ENCODE measurements at regions not wholly inside any gene's neighbourhood (a gene's known extent, or its start where the extent isn't known, plus 50 kb on each side); places are given as distances from the start of the nearest gene placed in this dataset.

GRCh38 chr2:42963452-42964068 lies 171.2 kb upstream of the HAAO start:
- TF ChIP-seq CTCF (IDR thresholded peaks at IDR 0.05) (no peak), POLR2A (IDR thresholded peaks at IDR 0.05) (no peak), EP300 (IDR thresholded peaks at IDR 0.05) (no peak)

Measured in tibial nerve (tissue), 4 donors.